ENCODE measurements at regions not wholly inside any gene's neighbourhood (a gene's known extent, or its start where the extent isn't known, plus 50 kb on each side); places are given as distances from the start of the nearest gene placed in this dataset.
"Not testable (repeated sequence)": the region's sequence is repeated elsewhere in the genome, so short reads cannot be mapped to it uniquely, and the experiment has no call there.

- intact Hi-C loops (cut with micrococcal nuclease), result no loop called here
Measured at GRCh38 chr13:67967031-67967430, 736.9 kb upstream of the PCDH9 start.

GRCh38 chr13:67966065-67966464 lies 735.9 kb upstream of the PCDH9 start:
- intact Hi-C loops (cut with micrococcal nuclease), result no loop called here

GRCh38 chr13:67964986-67965385 lies 734.9 kb upstream of the PCDH9 start:
- intact Hi-C loops (cut with micrococcal nuclease), result no loop called here

- intact Hi-C loops (cut with micrococcal nuclease), result no loop called here
Measured at GRCh38 chr13:67964091-67964490, 734.0 kb upstream of the PCDH9 start.

GRCh38 chr13:67961331-67961730 lies 731.2 kb upstream of the PCDH9 start:
- intact Hi-C loops (cut with micrococcal nuclease), result no loop called here

GRCh38 chr13:67951431-67951830 lies 721.3 kb upstream of the PCDH9 start:
- intact Hi-C loops (cut with micrococcal nuclease), result no loop called here

- intact Hi-C loops (cut with micrococcal nuclease), result no loop called here
Measured at GRCh38 chr13:67950603-67951002, 720.5 kb upstream of the PCDH9 start.

- intact Hi-C loops (cut with micrococcal nuclease), result no loop called here
Measured at GRCh38 chr13:67946131-67946530, 716.0 kb upstream of the PCDH9 start.

- intact Hi-C loops (cut with micrococcal nuclease), result no loop called here
Measured at GRCh38 chr13:67943116-67943515, 713.0 kb upstream of the PCDH9 start.

- intact Hi-C loops (cut with micrococcal nuclease), result no loop called here
Measured at GRCh38 chr13:67935626-67936025, 705.5 kb upstream of the PCDH9 start.

- intact Hi-C loops (cut with micrococcal nuclease), result no loop called here
Measured at GRCh38 chr13:67934617-67935330, 704.6 kb upstream of the PCDH9 start.

GRCh38 chr13:67932991-67933390 lies 702.9 kb upstream of the PCDH9 start:
- intact Hi-C loops (cut with micrococcal nuclease), result no loop called here

- intact Hi-C loops (cut with micrococcal nuclease), result no loop called here
Measured at GRCh38 chr13:67917291-67917987, 687.3 kb upstream of the PCDH9 start.

GRCh38 chr13:67916650-67917049 lies 686.5 kb upstream of the PCDH9 start:
- intact Hi-C loops (cut with micrococcal nuclease), result no loop called here

- intact Hi-C loops (cut with micrococcal nuclease), result no loop called here
Measured at GRCh38 chr13:67914535-67914934, 684.4 kb upstream of the PCDH9 start.

- intact Hi-C loops (cut with micrococcal nuclease), result not testable (repeated sequence)
Measured at GRCh38 chr13:67902960-67903359, 672.8 kb upstream of the PCDH9 start.

- intact Hi-C loops (cut with micrococcal nuclease), result no loop called here
Measured at GRCh38 chr13:67880916-67881315, 650.8 kb upstream of the PCDH9 start.

- intact Hi-C loops (cut with micrococcal nuclease), result no loop called here
Measured at GRCh38 chr13:67878376-67878775, 648.2 kb upstream of the PCDH9 start.

- intact Hi-C loops (cut with micrococcal nuclease), result no loop called here
Measured at GRCh38 chr13:67877031-67877430, 646.9 kb upstream of the PCDH9 start.

- intact Hi-C loops (cut with micrococcal nuclease), result no loop called here
Measured at GRCh38 chr13:67867206-67867605, 637.1 kb upstream of the PCDH9 start.

- intact Hi-C loops (cut with micrococcal nuclease), result no loop called here
Measured at GRCh38 chr13:67860315-67860714, 630.2 kb upstream of the PCDH9 start.

GRCh38 chr13:67859904-67860303 lies 629.8 kb upstream of the PCDH9 start:
- intact Hi-C loops (cut with micrococcal nuclease), result no loop called here
